ENCODE measurements at regions not wholly inside any gene's neighbourhood (a gene's known extent, or its start where the extent isn't known, plus 50 kb on each side); places are given as distances from the start of the nearest gene placed in this dataset.
A peak's percentile ranks its signal among the peaks of the same experiment; 100 is the strongest.

GRCh38 chr3:153001210-153002078, 160.6 kb upstream of the RAP2B start:
- Histone ChIP-seq H3K36me3 (ENCODE audit: control insufficient read depth, insufficient read depth, low read length) (no peaks in the 10 kb centered on the region), H3K27me3 (ENCODE audit: control insufficient read depth, insufficient read depth, low read length) (no peaks in the 10 kb centered on the region), H3K9me3 (ENCODE audit: control insufficient read depth, insufficient read depth, low read length) (no peaks in the 10 kb centered on the region), H3K4me1 (ENCODE audit: control insufficient read depth, insufficient read depth, low read length) (no peaks in the 10 kb centered on the region), H3K4me3 (ENCODE audit: low read depth, low read length) (no peak overlapping the region), H3K27ac (ENCODE audit: low read depth, low read length) (no peak overlapping the region)
- WGBS (ENCODE audit: insufficient coverage) = no CpG with 5 or more reads among the region's 4 CpGs
- no peak for DNase-seq (ENCODE audit: low read depth in 4 of 6, low spot score in 6 of 6)

DNA sequence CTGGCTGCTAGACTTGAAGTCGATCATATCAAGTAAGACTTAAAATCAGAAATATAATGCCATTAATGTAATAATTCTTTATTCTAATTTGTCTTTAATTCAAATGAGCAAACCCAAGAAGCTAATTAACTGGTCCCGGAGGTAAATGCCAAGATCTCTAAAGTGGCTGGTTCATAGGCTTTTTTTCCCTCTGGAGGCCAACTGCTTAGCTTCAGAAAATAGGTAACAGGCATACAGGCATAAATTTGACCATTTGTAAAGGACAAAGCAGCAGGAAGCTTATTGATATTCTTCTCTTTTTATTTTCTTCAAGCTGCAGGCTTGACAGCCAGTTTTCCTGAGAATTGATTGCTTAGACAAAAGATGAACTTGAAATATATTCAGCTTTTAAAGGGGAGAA, 158.6 kb upstream of the RAP2B start:
- DNase-seq (ENCODE audit: low read depth in 4 of 6, low spot score in 6 of 6) = peak in 2 of 6 donors; percentile 58 to 77
- no CpG with 5 or more reads among the region's 2 CpGs for WGBS (ENCODE audit: insufficient coverage)
- no peaks in the 10 kb centered on the region for H3K36me3 ChIP-seq (ENCODE audit: control insufficient read depth, insufficient read depth, low read length)
- H3K4me3 ChIP-seq (ENCODE audit: low read depth, low read length) = no peak overlapping the region
- no peak overlapping the region for H3K27ac ChIP-seq (ENCODE audit: low read depth, low read length)
- H3K4me1 ChIP-seq (ENCODE audit: control insufficient read depth, insufficient read depth, low read length) = no peaks in the 10 kb centered on the region
- no peaks in the 10 kb centered on the region for H3K9me3 ChIP-seq (ENCODE audit: control insufficient read depth, insufficient read depth, low read length)
- H3K27me3 ChIP-seq (ENCODE audit: control insufficient read depth, insufficient read depth, low read length) = no peaks in the 10 kb centered on the region

DNA sequence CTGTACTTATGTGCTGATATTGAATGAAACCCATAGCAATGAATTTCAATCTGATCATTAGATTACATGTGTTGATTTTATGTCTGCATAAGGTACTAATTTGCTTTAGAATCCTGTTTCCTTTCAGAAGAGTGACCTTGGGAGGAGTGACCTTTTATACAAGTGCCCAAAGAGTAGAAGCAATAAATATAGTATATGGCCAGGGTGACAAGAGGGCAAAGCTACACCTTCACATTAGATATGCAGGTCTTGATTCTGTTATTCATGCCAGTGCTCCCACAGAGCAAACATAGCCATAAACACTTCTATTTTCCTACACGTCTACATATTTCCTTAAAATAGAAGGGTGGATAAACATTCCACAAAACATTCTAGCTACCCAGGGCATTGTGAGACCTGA, 158.2 kb upstream of the RAP2B start:
- Histone ChIP-seq H3K27ac (ENCODE audit: low read depth, low read length) (no peak overlapping the region), H3K27me3 (ENCODE audit: control insufficient read depth, insufficient read depth, low read length) (no peaks in the 10 kb centered on the region), H3K9me3 (ENCODE audit: control insufficient read depth, insufficient read depth, low read length) (no peaks in the 10 kb centered on the region), H3K4me3 (ENCODE audit: low read depth, low read length) (no peak overlapping the region), H3K4me1 (ENCODE audit: control insufficient read depth, insufficient read depth, low read length) (no peaks in the 10 kb centered on the region), H3K36me3 (ENCODE audit: control insufficient read depth, insufficient read depth, low read length) (no peaks in the 10 kb centered on the region)
- DNase-seq (ENCODE audit: low read depth in 4 of 6, low spot score in 6 of 6) = no peak
- no CpG with 5 or more reads among the region's 1 CpG for WGBS (ENCODE audit: insufficient coverage)

DNA sequence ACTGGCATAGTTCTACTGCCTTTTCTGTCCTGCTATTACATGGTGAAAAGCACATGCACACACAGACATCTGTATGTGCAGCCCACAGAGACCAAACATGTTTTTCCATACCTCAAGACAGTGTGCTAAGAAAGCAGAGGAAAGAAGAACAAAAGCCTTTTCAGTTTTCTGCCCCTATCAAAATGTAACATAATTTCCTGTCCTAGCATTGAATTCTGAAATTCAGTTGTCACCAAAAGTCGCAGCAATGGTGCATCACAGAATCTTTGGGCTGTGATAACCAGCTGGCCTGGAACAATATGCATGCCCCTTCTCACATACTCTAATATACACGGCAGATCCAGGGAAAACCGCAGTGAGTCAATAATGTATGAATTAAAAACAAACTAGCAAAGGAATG, 153.8 kb upstream of the RAP2B start:
- Histone ChIP-seq H3K9me3 (ENCODE audit: control insufficient read depth, insufficient read depth, low read length) (no peaks in the 10 kb centered on the region), H3K27ac (ENCODE audit: low read depth, low read length) (no peak overlapping the region), H3K4me3 (ENCODE audit: low read depth, low read length) (no peak overlapping the region), H3K36me3 (ENCODE audit: control insufficient read depth, insufficient read depth, low read length) (no peaks in the 10 kb centered on the region), H3K27me3 (ENCODE audit: control insufficient read depth, insufficient read depth, low read length) (no peaks in the 10 kb centered on the region), H3K4me1 (ENCODE audit: control insufficient read depth, insufficient read depth, low read length) (no peaks in the 10 kb centered on the region)
- 60% methylated on average over 1 of the region's 3 CpGs for WGBS (ENCODE audit: insufficient coverage)
- DNase-seq (ENCODE audit: low read depth in 4 of 6, low spot score in 6 of 6) = no peak

DNA sequence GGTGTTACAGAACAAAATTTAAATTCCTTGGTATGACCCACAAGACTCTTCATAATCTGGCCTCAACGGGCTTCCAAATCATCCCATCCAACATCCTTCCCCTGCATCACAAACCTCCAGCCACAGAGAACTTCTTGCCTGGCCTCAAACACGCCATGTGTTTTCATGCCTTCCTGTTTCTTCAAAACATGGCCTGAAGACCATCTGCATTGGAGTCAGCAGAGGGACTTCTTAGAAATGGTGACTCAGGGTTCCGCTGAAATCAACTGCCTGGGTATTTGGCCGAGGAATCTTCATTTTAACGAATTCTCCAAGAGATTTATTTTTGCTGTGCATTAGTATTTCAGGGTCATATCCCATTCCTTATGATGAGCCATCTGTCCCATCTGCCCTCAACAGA, 138.1 kb upstream of the RAP2B start:
- Histone ChIP-seq H3K9me3 (ENCODE audit: control insufficient read depth, insufficient read depth, low read length) (no peaks in the 10 kb centered on the region), H3K36me3 (ENCODE audit: control insufficient read depth, insufficient read depth, low read length) (no peaks in the 10 kb centered on the region), H3K27ac (ENCODE audit: low read depth, low read length) (no peak overlapping the region), H3K4me1 (ENCODE audit: control insufficient read depth, insufficient read depth, low read length) (no peaks in the 10 kb centered on the region), H3K27me3 (ENCODE audit: control insufficient read depth, insufficient read depth, low read length) (no peaks in the 10 kb centered on the region), H3K4me3 (ENCODE audit: low read depth, low read length) (no peak overlapping the region)
- 75% methylated on average over 2 of the region's 5 CpGs for WGBS (ENCODE audit: insufficient coverage)
- DNase-seq (ENCODE audit: low read depth in 4 of 6, low spot score in 6 of 6) = no peak

GRCh38 chr3:153026026-153026425, 136.0 kb upstream of the RAP2B start:
- Histone ChIP-seq H3K9me3 (ENCODE audit: control insufficient read depth, insufficient read depth, low read length) (no peaks in the 10 kb centered on the region), H3K36me3 (ENCODE audit: control insufficient read depth, insufficient read depth, low read length) (no peaks in the 10 kb centered on the region), H3K4me1 (ENCODE audit: control insufficient read depth, insufficient read depth, low read length) (no peaks in the 10 kb centered on the region), H3K4me3 (ENCODE audit: low read depth, low read length) (no peak overlapping the region), H3K27me3 (ENCODE audit: control insufficient read depth, insufficient read depth, low read length) (no peaks in the 10 kb centered on the region), H3K27ac (ENCODE audit: low read depth, low read length) (no peak overlapping the region)
- WGBS (ENCODE audit: insufficient coverage) = no CpG with 5 or more reads among the region's 3 CpGs
- DNase-seq (ENCODE audit: low read depth in 4 of 6, low spot score in 6 of 6) = peak in 2 of 6 donors; percentile 56 to 80

DNA sequence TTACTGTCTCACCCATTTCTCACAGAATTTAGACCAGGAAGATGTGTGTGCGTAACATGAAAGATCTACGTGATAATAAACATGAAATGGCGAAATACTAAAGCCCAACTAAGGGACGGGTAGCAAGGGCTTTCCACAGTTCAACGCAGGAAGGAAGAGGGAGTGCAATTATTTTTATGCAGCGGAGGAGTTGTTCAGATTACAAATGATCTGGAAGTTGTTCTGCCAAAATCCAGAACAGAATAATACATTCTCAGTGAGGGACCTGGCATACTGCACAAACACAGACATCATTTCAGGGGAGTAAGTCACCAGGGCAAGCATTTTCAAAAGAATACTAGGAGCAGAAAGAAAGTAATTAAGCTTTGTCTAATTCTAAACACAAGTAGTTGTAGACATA, 133.6 kb upstream of the RAP2B start:
- no peaks in the 10 kb centered on the region for H3K4me1 ChIP-seq (ENCODE audit: control insufficient read depth, insufficient read depth, low read length)
- DNase-seq (ENCODE audit: low read depth in 4 of 6, low spot score in 6 of 6) = peak in 2 of 6 donors; percentile 68 to 73
- H3K27me3 ChIP-seq (ENCODE audit: control insufficient read depth, insufficient read depth, low read length) = no peaks in the 10 kb centered on the region
- H3K9me3 ChIP-seq (ENCODE audit: control insufficient read depth, insufficient read depth, low read length) = no peaks in the 10 kb centered on the region
- no peaks in the 10 kb centered on the region for H3K36me3 ChIP-seq (ENCODE audit: control insufficient read depth, insufficient read depth, low read length)
- no peak overlapping the region for H3K27ac ChIP-seq (ENCODE audit: low read depth, low read length)
- no peak overlapping the region for H3K4me3 ChIP-seq (ENCODE audit: low read depth, low read length)
- WGBS (ENCODE audit: insufficient coverage) = no CpG with 5 or more reads among the region's 6 CpGs

GRCh38 chr3:153029350-153029749, 132.7 kb upstream of the RAP2B start:
- H3K4me1 ChIP-seq (ENCODE audit: control insufficient read depth, insufficient read depth, low read length) = no peaks in the 10 kb centered on the region
- H3K27ac ChIP-seq (ENCODE audit: low read depth, low read length) = no peak overlapping the region
- H3K4me3 ChIP-seq (ENCODE audit: low read depth, low read length) = no peak overlapping the region
- peak in 2 of 6 donors; percentile 16 to 45 for DNase-seq (ENCODE audit: low read depth in 4 of 6, low spot score in 6 of 6)
- no peaks in the 10 kb centered on the region for H3K36me3 ChIP-seq (ENCODE audit: control insufficient read depth, insufficient read depth, low read length)
- H3K27me3 ChIP-seq (ENCODE audit: control insufficient read depth, insufficient read depth, low read length) = no peaks in the 10 kb centered on the region
- 65% methylated on average over 2 of the region's 6 CpGs for WGBS (ENCODE audit: insufficient coverage)
- no peaks in the 10 kb centered on the region for H3K9me3 ChIP-seq (ENCODE audit: control insufficient read depth, insufficient read depth, low read length)

DNA sequence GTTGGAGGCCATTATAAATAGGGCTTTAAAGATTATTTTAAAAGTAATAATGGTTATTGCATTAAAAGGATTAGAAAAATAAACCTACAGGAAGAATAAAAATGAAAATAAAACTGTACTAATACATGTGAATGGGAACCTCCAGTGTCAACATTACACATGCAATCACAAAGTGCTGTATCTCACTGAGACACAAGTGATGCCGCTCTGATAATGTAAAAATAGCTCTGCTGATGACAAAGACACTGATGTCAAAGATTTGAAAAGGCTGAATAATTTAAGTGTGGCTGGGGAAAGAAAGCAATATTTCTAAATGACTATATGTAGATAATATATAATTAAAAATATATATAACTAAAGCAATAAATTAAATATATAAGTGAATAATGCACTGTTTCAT, 129.1 kb upstream of the RAP2B start:
- DNase-seq (ENCODE audit: low read depth in 4 of 6, low spot score in 6 of 6) = no peak
- Histone ChIP-seq H3K36me3 (ENCODE audit: control insufficient read depth, insufficient read depth, low read length) (no peaks in the 10 kb centered on the region), H3K27ac (ENCODE audit: low read depth, low read length) (no peak overlapping the region), H3K4me3 (ENCODE audit: low read depth, low read length) (no peak overlapping the region), H3K9me3 (ENCODE audit: control insufficient read depth, insufficient read depth, low read length) (no peaks in the 10 kb centered on the region), H3K4me1 (ENCODE audit: control insufficient read depth, insufficient read depth, low read length) (no peaks in the 10 kb centered on the region), H3K27me3 (ENCODE audit: control insufficient read depth, insufficient read depth, low read length) (no peaks in the 10 kb centered on the region)
- no CpG with 5 or more reads among the region's 1 CpG for WGBS (ENCODE audit: insufficient coverage)

DNA sequence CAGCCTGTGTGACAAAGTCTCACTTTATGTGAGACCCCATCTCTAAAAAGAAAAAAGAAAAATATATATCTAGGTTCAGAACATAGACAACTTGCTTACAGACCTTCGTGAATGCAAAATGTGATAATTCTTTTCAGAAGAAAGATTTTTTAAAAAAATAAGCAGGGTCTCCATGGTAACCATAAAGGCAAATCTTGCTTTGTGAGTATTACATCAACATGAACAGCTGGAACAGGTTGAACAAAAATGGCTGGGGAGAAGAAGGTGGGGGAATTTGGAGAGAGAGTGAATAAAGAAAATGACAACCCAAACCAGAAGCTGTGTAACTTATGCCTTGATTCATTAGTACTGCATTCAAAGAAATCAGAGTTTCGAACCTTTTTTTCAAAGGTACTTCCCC, 125.2 kb upstream of the RAP2B start:
- Histone ChIP-seq H3K4me3 (ENCODE audit: low read depth, low read length) (no peak overlapping the region), H3K27ac (ENCODE audit: low read depth, low read length) (no peak overlapping the region), H3K4me1 (ENCODE audit: control insufficient read depth, insufficient read depth, low read length) (no peaks in the 10 kb centered on the region), H3K9me3 (ENCODE audit: control insufficient read depth, insufficient read depth, low read length) (no peaks in the 10 kb centered on the region), H3K36me3 (ENCODE audit: control insufficient read depth, insufficient read depth, low read length) (no peaks in the 10 kb centered on the region), H3K27me3 (ENCODE audit: control insufficient read depth, insufficient read depth, low read length) (no peaks in the 10 kb centered on the region)
- 100% methylated on average over 1 of the region's 2 CpGs for WGBS (ENCODE audit: insufficient coverage)
- peak in 2 of 6 donors; percentile 29 to 69 for DNase-seq (ENCODE audit: low read depth in 4 of 6, low spot score in 6 of 6)
